Stimulated activated naive CD8-positive, alpha-beta T cell treated with anti-CD3 and anti-CD28 coated beads, Interleukin-15, Interleukin-2, amounts not matched to agents 100 ng/mL and 50 ng/mL, for 24 hours (primary cell): ENCODE measurements at regions not wholly inside any gene's neighbourhood (a gene's known extent, or its start where the extent isn't known, plus 50 kb on each side); places are given as distances from the start of the nearest gene placed in this dataset.
A peak's percentile ranks its signal among the peaks of the same experiment; 100 is the strongest.

Experiments
- H3K27ac Mint-ChIP-seq: one replicate; pipeline ENCODE4 v1.8.0; 2021; ENCODE audit warnings: mild to moderate bottlenecking, mixed read lengths
- H3K27me3 Mint-ChIP-seq: one replicate; pipeline ENCODE4 v1.8.0; 2021; ENCODE audit warnings: mixed read lengths
- H3K36me3 Mint-ChIP-seq: one replicate; pipeline ENCODE4 v1.8.0; 2021; ENCODE audit warnings: low read depth, mixed read lengths
- H3K4me1 Mint-ChIP-seq: one replicate; pipeline ENCODE4 v1.8.0; 2021; ENCODE audit warnings: low read depth, mixed read lengths
- H3K4me3 Mint-ChIP-seq: one replicate; pipeline ENCODE4 v1.8.0; 2021; ENCODE audit warnings: mild to moderate bottlenecking, mixed read lengths
- H3K9me3 Mint-ChIP-seq: one replicate; pipeline ENCODE4 v1.8.0; 2021; ENCODE audit warnings: mixed read lengths

- Mint-ChIP-seq H3K9me3 (no peaks in the 10 kb centered on the region), H3K4me3 (no peak overlapping the region), H3K36me3 (no peaks in the 10 kb centered on the region), H3K27ac (no peak overlapping the region), H3K27me3 (no peaks in the 10 kb centered on the region), H3K4me1 (peaks cover 47% of the 10 kb centered on the region)
Observed at GRCh38 chr3:177681852-177682251, 484.6 kb upstream of the TBL1XR1 start.

- no peaks in the 10 kb centered on the region for H3K36me3 Mint-ChIP-seq
- H3K4me3 Mint-ChIP-seq, result no peak overlapping the region
- H3K4me1 Mint-ChIP-seq, result peaks cover 46% of the 10 kb centered on the region
- no peaks in the 10 kb centered on the region for H3K27me3 Mint-ChIP-seq
- H3K27ac Mint-ChIP-seq, result no peak overlapping the region
- H3K9me3 Mint-ChIP-seq, result no peaks in the 10 kb centered on the region
Observed at GRCh38 chr3:177683586-177683985, 486.3 kb upstream of the TBL1XR1 start.

GRCh38 chr3:177686671-177687070 is 489.4 kb upstream of the TBL1XR1 start:
- Mint-ChIP-seq H3K27me3 (no peaks in the 10 kb centered on the region), H3K9me3 (no peaks in the 10 kb centered on the region), H3K36me3 (no peaks in the 10 kb centered on the region), H3K27ac (no peak overlapping the region), H3K4me3 (no peak overlapping the region), H3K4me1 (peaks cover 18% of the 10 kb centered on the region)

- no peaks in the 10 kb centered on the region for H3K36me3 Mint-ChIP-seq
- no peaks in the 10 kb centered on the region for H3K27me3 Mint-ChIP-seq
- no peaks in the 10 kb centered on the region for H3K9me3 Mint-ChIP-seq
- H3K4me3 Mint-ChIP-seq, result no peak overlapping the region
- no peak overlapping the region for H3K27ac Mint-ChIP-seq
- peaks cover 12% of the 10 kb centered on the region for H3K4me1 Mint-ChIP-seq
Observed at GRCh38 chr3:177687291-177687690, 490.0 kb upstream of the TBL1XR1 start.

GRCh38 chr3:177688152-177688551 is 490.9 kb upstream of the TBL1XR1 start:
- H3K27ac Mint-ChIP-seq, result no peak overlapping the region
- H3K36me3 Mint-ChIP-seq, result no peaks in the 10 kb centered on the region
- H3K4me1 Mint-ChIP-seq, result peaks cover 7% of the 10 kb centered on the region
- H3K9me3 Mint-ChIP-seq, result no peaks in the 10 kb centered on the region
- no peak overlapping the region for H3K4me3 Mint-ChIP-seq
- H3K27me3 Mint-ChIP-seq, result no peaks in the 10 kb centered on the region

GRCh38 chr3:177689077-177689476 is 491.8 kb upstream of the TBL1XR1 start:
- peaks cover 5% of the 10 kb centered on the region for H3K4me1 Mint-ChIP-seq
- H3K9me3 Mint-ChIP-seq, result no peaks in the 10 kb centered on the region
- H3K27ac Mint-ChIP-seq, result no peak overlapping the region
- no peak overlapping the region for H3K4me3 Mint-ChIP-seq
- no peaks in the 10 kb centered on the region for H3K27me3 Mint-ChIP-seq
- H3K36me3 Mint-ChIP-seq, result no peaks in the 10 kb centered on the region

GRCh38 chr3:177689869-177690268 is 492.6 kb upstream of the TBL1XR1 start:
- H3K36me3 Mint-ChIP-seq, result no peaks in the 10 kb centered on the region
- no peak overlapping the region for H3K4me3 Mint-ChIP-seq
- no peak overlapping the region for H3K27ac Mint-ChIP-seq
- H3K9me3 Mint-ChIP-seq, result no peaks in the 10 kb centered on the region
- no peaks in the 10 kb centered on the region for H3K27me3 Mint-ChIP-seq
- peaks cover 13% of the 10 kb centered on the region for H3K4me1 Mint-ChIP-seq

- Mint-ChIP-seq H3K4me3 (no peak overlapping the region), H3K9me3 (no peaks in the 10 kb centered on the region), H3K27me3 (no peaks in the 10 kb centered on the region), H3K27ac (no peak overlapping the region), H3K36me3 (no peaks in the 10 kb centered on the region), H3K4me1 (peaks cover 13% of the 10 kb centered on the region)
Observed at GRCh38 chr3:177690306-177690705, 493.0 kb upstream of the TBL1XR1 start.

- no peaks in the 10 kb centered on the region for H3K9me3 Mint-ChIP-seq
- no peak overlapping the region for H3K27ac Mint-ChIP-seq
- H3K4me3 Mint-ChIP-seq, result no peak overlapping the region
- no peaks in the 10 kb centered on the region for H3K36me3 Mint-ChIP-seq
- H3K4me1 Mint-ChIP-seq, result peaks cover 13% of the 10 kb centered on the region
- no peaks in the 10 kb centered on the region for H3K27me3 Mint-ChIP-seq
Observed at GRCh38 chr3:177692304-177692975, 495.2 kb upstream of the TBL1XR1 start.

- Mint-ChIP-seq H3K27ac (no peak overlapping the region), H3K36me3 (no peaks in the 10 kb centered on the region), H3K4me3 (no peak overlapping the region), H3K4me1 (peaks cover 13% of the 10 kb centered on the region), H3K27me3 (no peaks in the 10 kb centered on the region), H3K9me3 (no peaks in the 10 kb centered on the region)
Observed at GRCh38 chr3:177693616-177694264, 496.5 kb upstream of the TBL1XR1 start.

GRCh38 chr3:177694316-177694715 is 497.0 kb upstream of the TBL1XR1 start:
- H3K27ac Mint-ChIP-seq, result no peak overlapping the region
- no peaks in the 10 kb centered on the region for H3K27me3 Mint-ChIP-seq
- H3K36me3 Mint-ChIP-seq, result no peaks in the 10 kb centered on the region
- peaks cover 13% of the 10 kb centered on the region for H3K4me1 Mint-ChIP-seq
- peak overlapping the region; percentile 8 for H3K4me3 Mint-ChIP-seq
- no peaks in the 10 kb centered on the region for H3K9me3 Mint-ChIP-seq

- Mint-ChIP-seq H3K27ac (no peak overlapping the region), H3K27me3 (no peaks in the 10 kb centered on the region), H3K4me3 (no peak overlapping the region), H3K4me1 (peaks cover 13% of the 10 kb centered on the region), H3K9me3 (no peaks in the 10 kb centered on the region), H3K36me3 (no peaks in the 10 kb centered on the region)
Observed at GRCh38 chr3:177694951-177695350, 497.7 kb upstream of the TBL1XR1 start.

GRCh38 chr3:177700117-177700516 is 502.8 kb upstream of the TBL1XR1 start:
- Mint-ChIP-seq H3K4me1 (no peaks in the 10 kb centered on the region), H3K4me3 (no peak overlapping the region), H3K36me3 (no peaks in the 10 kb centered on the region), H3K9me3 (no peaks in the 10 kb centered on the region), H3K27ac (no peak overlapping the region), H3K27me3 (no peaks in the 10 kb centered on the region)

GRCh38 chr3:177703788-177704187 is 506.5 kb upstream of the TBL1XR1 start:
- H3K9me3 Mint-ChIP-seq, result no peaks in the 10 kb centered on the region
- no peak overlapping the region for H3K27ac Mint-ChIP-seq
- H3K4me3 Mint-ChIP-seq, result no peak overlapping the region
- no peaks in the 10 kb centered on the region for H3K36me3 Mint-ChIP-seq
- no peaks in the 10 kb centered on the region for H3K4me1 Mint-ChIP-seq
- no peaks in the 10 kb centered on the region for H3K27me3 Mint-ChIP-seq

GRCh38 chr3:177705976-177706823 is 508.9 kb upstream of the TBL1XR1 start:
- Mint-ChIP-seq H3K4me1 (no peaks in the 10 kb centered on the region), H3K36me3 (no peaks in the 10 kb centered on the region), H3K27me3 (no peaks in the 10 kb centered on the region), H3K27ac (no peak overlapping the region), H3K9me3 (peaks cover 3% of the 10 kb centered on the region), H3K4me3 (no peak overlapping the region)
